ENCODE measurements at regions not wholly inside any gene's neighbourhood (a gene's known extent, or its start where the extent isn't known, plus 50 kb on each side); places are given as distances from the start of the nearest gene placed in this dataset.
A peak's percentile ranks its signal among the peaks of the same experiment; 100 is the strongest.

DNA sequence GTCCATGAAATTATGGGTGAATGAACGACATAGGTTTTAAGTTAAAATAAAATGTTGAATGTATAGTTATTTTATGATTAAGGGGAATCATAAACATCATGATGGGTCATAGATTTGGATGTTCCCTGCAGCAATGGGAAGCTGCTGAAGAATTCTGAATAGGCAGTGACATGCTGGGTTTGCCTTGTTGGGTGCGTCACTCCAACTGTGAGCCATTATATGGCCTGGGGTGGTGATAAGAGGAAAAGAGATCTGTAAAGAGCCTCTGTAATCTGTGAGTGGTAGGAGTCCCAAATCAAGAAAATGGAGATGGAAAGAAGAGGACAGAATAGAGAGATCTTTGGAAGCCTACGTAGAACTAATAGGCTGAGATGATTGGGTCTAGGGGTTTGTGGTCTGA, 58.1 kb upstream of the GPR26 start (continued):
- TF ChIP-seq, protein P1, sequence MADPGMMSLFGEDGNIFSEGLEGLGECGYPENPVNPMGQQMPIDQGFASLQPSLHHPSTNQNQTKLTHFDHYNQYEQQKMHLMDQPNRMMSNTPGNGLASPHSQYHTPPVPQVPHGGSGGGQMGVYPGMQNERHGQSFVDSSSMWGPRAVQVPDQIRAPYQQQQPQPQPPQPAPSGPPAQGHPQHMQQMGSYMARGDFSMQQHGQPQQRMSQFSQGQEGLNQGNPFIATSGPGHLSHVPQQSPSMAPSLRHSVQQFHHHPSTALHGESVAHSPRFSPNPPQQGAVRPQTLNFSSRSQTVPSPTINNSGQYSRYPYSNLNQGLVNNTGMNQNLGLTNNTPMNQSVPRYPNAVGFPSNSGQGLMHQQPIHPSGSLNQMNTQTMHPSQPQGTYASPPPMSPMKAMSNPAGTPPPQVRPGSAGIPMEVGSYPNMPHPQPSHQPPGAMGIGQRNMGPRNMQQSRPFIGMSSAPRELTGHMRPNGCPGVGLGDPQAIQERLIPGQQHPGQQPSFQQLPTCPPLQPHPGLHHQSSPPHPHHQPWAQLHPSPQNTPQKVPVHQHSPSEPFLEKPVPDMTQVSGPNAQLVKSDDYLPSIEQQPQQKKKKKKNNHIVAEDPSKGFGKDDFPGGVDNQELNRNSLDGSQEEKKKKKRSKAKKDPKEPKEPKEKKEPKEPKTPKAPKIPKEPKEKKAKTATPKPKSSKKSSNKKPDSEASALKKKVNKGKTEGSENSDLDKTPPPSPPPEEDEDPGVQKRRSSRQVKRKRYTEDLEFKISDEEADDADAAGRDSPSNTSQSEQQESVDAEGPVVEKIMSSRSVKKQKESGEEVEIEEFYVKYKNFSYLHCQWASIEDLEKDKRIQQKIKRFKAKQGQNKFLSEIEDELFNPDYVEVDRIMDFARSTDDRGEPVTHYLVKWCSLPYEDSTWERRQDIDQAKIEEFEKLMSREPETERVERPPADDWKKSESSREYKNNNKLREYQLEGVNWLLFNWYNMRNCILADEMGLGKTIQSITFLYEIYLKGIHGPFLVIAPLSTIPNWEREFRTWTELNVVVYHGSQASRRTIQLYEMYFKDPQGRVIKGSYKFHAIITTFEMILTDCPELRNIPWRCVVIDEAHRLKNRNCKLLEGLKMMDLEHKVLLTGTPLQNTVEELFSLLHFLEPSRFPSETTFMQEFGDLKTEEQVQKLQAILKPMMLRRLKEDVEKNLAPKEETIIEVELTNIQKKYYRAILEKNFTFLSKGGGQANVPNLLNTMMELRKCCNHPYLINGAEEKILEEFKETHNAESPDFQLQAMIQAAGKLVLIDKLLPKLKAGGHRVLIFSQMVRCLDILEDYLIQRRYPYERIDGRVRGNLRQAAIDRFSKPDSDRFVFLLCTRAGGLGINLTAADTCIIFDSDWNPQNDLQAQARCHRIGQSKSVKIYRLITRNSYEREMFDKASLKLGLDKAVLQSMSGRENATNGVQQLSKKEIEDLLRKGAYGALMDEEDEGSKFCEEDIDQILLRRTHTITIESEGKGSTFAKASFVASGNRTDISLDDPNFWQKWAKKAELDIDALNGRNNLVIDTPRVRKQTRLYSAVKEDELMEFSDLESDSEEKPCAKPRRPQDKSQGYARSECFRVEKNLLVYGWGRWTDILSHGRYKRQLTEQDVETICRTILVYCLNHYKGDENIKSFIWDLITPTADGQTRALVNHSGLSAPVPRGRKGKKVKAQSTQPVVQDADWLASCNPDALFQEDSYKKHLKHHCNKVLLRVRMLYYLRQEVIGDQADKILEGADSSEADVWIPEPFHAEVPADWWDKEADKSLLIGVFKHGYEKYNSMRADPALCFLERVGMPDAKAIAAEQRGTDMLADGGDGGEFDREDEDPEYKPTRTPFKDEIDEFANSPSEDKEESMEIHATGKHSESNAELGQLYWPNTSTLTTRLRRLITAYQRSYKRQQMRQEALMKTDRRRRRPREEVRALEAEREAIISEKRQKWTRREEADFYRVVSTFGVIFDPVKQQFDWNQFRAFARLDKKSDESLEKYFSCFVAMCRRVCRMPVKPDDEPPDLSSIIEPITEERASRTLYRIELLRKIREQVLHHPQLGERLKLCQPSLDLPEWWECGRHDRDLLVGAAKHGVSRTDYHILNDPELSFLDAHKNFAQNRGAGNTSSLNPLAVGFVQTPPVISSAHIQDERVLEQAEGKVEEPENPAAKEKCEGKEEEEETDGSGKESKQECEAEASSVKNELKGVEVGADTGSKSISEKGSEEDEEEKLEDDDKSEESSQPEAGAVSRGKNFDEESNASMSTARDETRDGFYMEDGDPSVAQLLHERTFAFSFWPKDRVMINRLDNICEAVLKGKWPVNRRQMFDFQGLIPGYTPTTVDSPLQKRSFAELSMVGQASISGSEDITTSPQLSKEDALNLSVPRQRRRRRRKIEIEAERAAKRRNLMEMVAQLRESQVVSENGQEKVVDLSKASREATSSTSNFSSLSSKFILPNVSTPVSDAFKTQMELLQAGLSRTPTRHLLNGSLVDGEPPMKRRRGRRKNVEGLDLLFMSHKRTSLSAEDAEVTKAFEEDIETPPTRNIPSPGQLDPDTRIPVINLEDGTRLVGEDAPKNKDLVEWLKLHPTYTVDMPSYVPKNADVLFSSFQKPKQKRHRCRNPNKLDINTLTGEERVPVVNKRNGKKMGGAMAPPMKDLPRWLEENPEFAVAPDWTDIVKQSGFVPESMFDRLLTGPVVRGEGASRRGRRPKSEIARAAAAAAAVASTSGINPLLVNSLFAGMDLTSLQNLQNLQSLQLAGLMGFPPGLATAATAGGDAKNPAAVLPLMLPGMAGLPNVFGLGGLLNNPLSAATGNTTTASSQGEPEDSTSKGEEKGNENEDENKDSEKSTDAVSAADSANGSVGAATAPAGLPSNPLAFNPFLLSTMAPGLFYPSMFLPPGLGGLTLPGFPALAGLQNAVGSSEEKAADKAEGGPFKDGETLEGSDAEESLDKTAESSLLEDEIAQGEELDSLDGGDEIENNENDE (IDR thresholded peaks at IDR 0.05; ENCODE audit: insufficient replicate concordance, low read length) = no peak
- TF ChIP-seq CREB1 (IDR thresholded peaks at IDR 0.05) (no peak), RXRA (IDR thresholded peaks at IDR 0.05; ENCODE audit: insufficient read depth, low read depth, low read length) (no peak), BACH1 (IDR thresholded peaks at IDR 0.05; ENCODE audit: low read length) (no peak), MAFK (IDR thresholded peaks at IDR 0.05; ENCODE audit: low read depth, low read length) (no peak), NANOG (IDR thresholded peaks at IDR 0.05; ENCODE audit: insufficient read depth, low read depth, low read length, poor library complexity, severe bottlenecking) (peak; percentile 75), HDAC2 (IDR thresholded peaks at IDR 0.05; ENCODE audit: borderline replicate concordance in 1 of 2, low read depth in 2 of 2, low read length in 2 of 2) (0 out of 4 replicates have a peak, but pooled peaks of 1 of the 2 experiments have one; percentile 33), ASH2L (IDR thresholded peaks at IDR 0.05; ENCODE audit: low read length) (no peak), NRF1 (IDR thresholded peaks at IDR 0.05; ENCODE audit: low read depth, low read length) (no peak), CHD2 (IDR thresholded peaks at IDR 0.05; ENCODE audit: low read length) (no peak), TAF7 (optimal IDR thresholded peaks at IDR 0.05; ENCODE audit: borderline replicate concordance, low read depth, low read length) (no peak), SP2 (IDR thresholded peaks at IDR 0.05; ENCODE audit: low read length) (no peak), SP4 (IDR thresholded peaks at IDR 0.05; ENCODE audit: low read length) (no peak)

Measured in H1 (cell line).